K562 (cell line): ENCODE measurements at regions not wholly inside any gene's neighbourhood (a gene's known extent, or its start where the extent isn't known, plus 50 kb on each side); places are given as distances from the start of the nearest gene placed in this dataset.

Source experiments
- ATAC-seq: fragments of 200-7000 bp; cut with Tn5 transposase; 3 replicates; pipeline ENCODE4 v1.9.1; 2020; ENCODE audit warnings: moderate library complexity
- BruUV-seq: library from RNA; stranded (reverse); fragments of 400-500 nt; replicated peaks from 2 replicates; lab custom pipeline; 2021; lab: Mats Ljungman, UMichigan
- CTCF ChIA-PET: fragments of 300-600 bp; formaldehyde crosslinking; extraction: SDS; loops from one replicate; lab custom pipeline; 2021; ENCODE audit warnings: low intra/inter-chr PET ratio; lab: Yijun Ruan, JAX
- POLR2A ChIA-PET: fragments of 300-600, 350-650 bp; sonication (Branson Sonifier 250); formaldehyde crosslinking; extraction: SDS; loops from one replicate; lab custom pipeline; 2021; ENCODE audit warnings: antibody characterized with exemption, inconsistent platforms; lab: Yijun Ruan, JAX
- DNase-seq, 4 experiments: peaks; one replicate each; pipeline versions ENCODE4 v3.0.0 to v3.0.0-alpha.2; 2011 to 2018; ENCODE audit warnings: low spot score in 3 of 4, mixed read lengths in 3 of 4; ENCODE audit errors: extremely low read depth in 1 of 4
- FAIRE-seq: peaks from 2 replicates; lab custom pipeline; 2011; peaks lifted over from hg19 to GRCh38; lab: Jason Lieb, UNC
- H2AFZ ChIP-seq: 2 replicates; pipeline ENCODE4 v1.6.0; 2011; ENCODE audit warnings: low read depth, low read length, control low read depth, inconsistent platforms
- H3K27ac ChIP-seq: fragments of 200-600 bp; 3 replicates; pipeline ENCODE4 v1.8.0; 2011; ENCODE audit warnings: low read depth, mild to moderate bottlenecking, control low read depth, inconsistent platforms, low read length, moderate library complexity, mixed read lengths; ENCODE audit errors: extremely low read depth
- H3K27me3 ChIP-seq, 2 experiments: fragments of 300-600 bp in 1 of 2; 2 replicates in 1 of 2; 3 replicates in 1 of 2; pipeline versions ENCODE4 v1.6.0 to v1.8.0; 2011; ENCODE audit warnings: inconsistent platforms in 2 of 2, low read length in 2 of 2, mild to moderate bottlenecking in 1 of 2, mixed read lengths in 1 of 2, moderate library complexity in 1 of 2; ENCODE audit not compliant: control insufficient read depth in 2 of 2, insufficient read depth in 2 of 2
- H3K36me3 ChIP-seq: fragments of 300-600 bp; 3 replicates; pipeline ENCODE4 v1.8.0; 2011; ENCODE audit warnings: mild to moderate bottlenecking, low read length, inconsistent platforms; ENCODE audit not compliant: control insufficient read depth, insufficient read depth
- H3K4me1 ChIP-seq, 2 experiments: fragments of 200-600 bp in 1 of 2; replicated peaks in 1 of 2; 2 replicates in 1 of 2; 3 replicates in 1 of 2; pipeline versions ENCODE4 v1.5.1 to v1.8.0; 2011; ENCODE audit warnings: inconsistent platforms in 2 of 2, low read length in 2 of 2, mild to moderate bottlenecking in 1 of 2, mixed read lengths in 1 of 2, moderate library complexity in 1 of 2; ENCODE audit not compliant: control insufficient read depth in 2 of 2, insufficient read depth in 2 of 2
- H3K4me2 ChIP-seq: 2 replicates; pipeline ENCODE4 v1.6.1; 2011; ENCODE audit warnings: low read length, control low read depth, inconsistent platforms, mixed read lengths; ENCODE audit not compliant: insufficient read depth
- H3K4me3 ChIP-seq: fragments of 200-600 bp; sonication (generic), shearing (Covaris generic); 2 replicates; pipeline ENCODE4 v1.5.1; 2016; ENCODE audit warnings: control low read depth, inconsistent platforms
- H3K79me2 ChIP-seq: fragments of 200-600 bp; 3 replicates; pipeline ENCODE4 v1.8.0; 2011; ENCODE audit warnings: low read length, inconsistent platforms; ENCODE audit not compliant: control insufficient read depth, insufficient read depth
- H3K9ac ChIP-seq, 2 experiments: 2 replicates each; pipeline versions ENCODE4 v1.6.0 to v1.6.1; 2011; ENCODE audit warnings: low read depth in 2 of 2, low read length in 2 of 2, control low read depth in 1 of 2, inconsistent platforms in 1 of 2, mild to moderate bottlenecking in 1 of 2, mixed read lengths in 1 of 2; ENCODE audit not compliant: insufficient read depth in 1 of 2
- H3K9me1 ChIP-seq: one replicate; pipeline ENCODE4 v1.6.0; 2011; ENCODE audit warnings: inconsistent platforms, mild to moderate bottlenecking, low read length, moderate library complexity; ENCODE audit not compliant: control insufficient read depth, insufficient read depth
- H3K9me3 ChIP-seq: replicated peaks from 2 replicates; pipeline ENCODE4 v1.5.1; 2011; ENCODE audit warnings: low read depth, low read length, inconsistent platforms; ENCODE audit not compliant: control insufficient read depth, insufficient read depth
- H4K20me1 ChIP-seq: replicated peaks from 2 replicates; pipeline ENCODE4 v1.6.1; 2011; ENCODE audit warnings: low read length, inconsistent platforms, mixed read lengths; ENCODE audit not compliant: control insufficient read depth, insufficient read depth
- CC2D1A ChIP-seq: fragments of 450-650 bp; IDR thresholded peaks from 2 replicates; pipeline ENCODE4 v1.6.1; 2017; ENCODE audit warnings: mild to moderate bottlenecking
- GATA2 ChIP-seq: sonication (generic); formaldehyde crosslinking; IDR thresholded peaks from 2 replicates; pipeline ENCODE4 v1.4.0; 2020; ENCODE audit warnings: mild to moderate bottlenecking, missing genetic modification reagents
- PTTG1 ChIP-seq: fragments of 450-650 bp; IDR thresholded peaks from 2 replicates; pipeline ENCODE4 v1.6.1; 2016; ENCODE audit warnings: low read depth, mild to moderate bottlenecking, missing genetic modification characterization, missing compliant biosample characterization
- TCFL5 ChIP-seq: fragments of 250-450 bp; sonication (Bioruptor Pico); conservative IDR thresholded peaks from 2 replicates; pipeline ENCODE4 v1.6.1; 2021; ENCODE audit warnings: mild to moderate bottlenecking, moderate library complexity, matching md5 sums
- U2AF1 ChIP-seq: fragments of 200-400 bp; formaldehyde crosslinking; optimal IDR thresholded peaks from 2 replicates; pipeline ENCODE3; 2017; ENCODE audit warnings: mild to moderate bottlenecking, low read depth, low read length, moderate library complexity
- ZNF165 ChIP-seq: fragments of 250-450 bp; sonication (Bioruptor Pico); IDR thresholded peaks from 2 replicates; pipeline ENCODE4 v1.4.0; 2020; ENCODE audit warnings: borderline replicate concordance
- WGBS: fragments of 100-300 bp; shearing (Covaris generic); methylation state at CpG from one replicate; pipeline ENCODE4 v1.1.6; 2016; ENCODE audit warnings: low coverage, mixed read lengths; ENCODE audit not compliant: insufficient coverage; ENCODE audit errors: missing lambda C conversion rate; 5-methylcytosine and 5-hydroxymethylcytosine counted together
- in situ Hi-C: fragments of 300-500 bp; cut with MboI; formaldehyde crosslinking; loops from 4 replicates; pipeline ENCODE4 v1.15.0; 2018; ENCODE audit warnings: inconsistent platforms, mixed read lengths
- intact Hi-C: fragments of 100-400 bp; cut with micrococcal nuclease; formaldehyde crosslinking; loops from 2 replicates; pipeline ENCODE4 v1.14.2; 2022
- TF ChIP-seq, protein P1 (sequence below): sonication (generic); formaldehyde crosslinking; IDR thresholded peaks from 2 replicates; pipeline ENCODE4 v1.8.0; 2022; ENCODE audit warnings: missing genetic modification reagents, mild to moderate bottlenecking, borderline replicate concordance
- TF ChIP-seq, protein P2 (sequence below): fragments of 450-650 bp; formaldehyde crosslinking; IDR thresholded peaks from 2 replicates; pipeline ENCODE4 v1.4.0; 2020; ENCODE audit warnings: mild to moderate bottlenecking, moderate library complexity

- H3K4me3 ChIP-seq, result no peak overlapping the region
- H3K27ac ChIP-seq, result no peak overlapping the region
- DNase-seq, result no peak
- H3K9ac ChIP-seq, result no peak overlapping the region
- intact Hi-C loops, result no loop called here
- no TSS peak for BruUV-seq
- no peaks in the 10 kb centered on the region for H3K27me3 ChIP-seq
- WGBS, result 0% methylated on average over 3 of the region's 3 CpGs
- in situ Hi-C loops, result no loop called here
- no peaks in the 10 kb centered on the region for H3K9me1 ChIP-seq
- ChIA-PET CTCF (no interaction called here), POLR2A (interaction anchor here (0.6 kb wide), 1 partner anchor 1062 kb away, joined by 3 read pairs; no protein-coding TSS in a partner anchor)
- TF ChIP-seq CC2D1A, result no peak
- TF ChIP-seq, protein P1, sequence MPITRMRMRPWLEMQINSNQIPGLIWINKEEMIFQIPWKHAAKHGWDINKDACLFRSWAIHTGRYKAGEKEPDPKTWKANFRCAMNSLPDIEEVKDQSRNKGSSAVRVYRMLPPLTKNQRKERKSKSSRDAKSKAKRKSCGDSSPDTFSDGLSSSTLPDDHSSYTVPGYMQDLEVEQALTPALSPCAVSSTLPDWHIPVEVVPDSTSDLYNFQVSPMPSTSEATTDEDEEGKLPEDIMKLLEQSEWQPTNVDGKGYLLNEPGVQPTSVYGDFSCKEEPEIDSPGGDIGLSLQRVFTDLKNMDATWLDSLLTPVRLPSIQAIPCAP (CRISPR knock-in tag), result no peak
- TF ChIP-seq GATA2 (CRISPR knock-in tag), result no peak
- no peak for TF ChIP-seq ZNF165 (CRISPR knock-in tag)
- no peak for TF ChIP-seq PTTG1
- no peak for TF ChIP-seq TCFL5
- TF ChIP-seq U2AF1, result no peak
- TF ChIP-seq, protein P2, sequence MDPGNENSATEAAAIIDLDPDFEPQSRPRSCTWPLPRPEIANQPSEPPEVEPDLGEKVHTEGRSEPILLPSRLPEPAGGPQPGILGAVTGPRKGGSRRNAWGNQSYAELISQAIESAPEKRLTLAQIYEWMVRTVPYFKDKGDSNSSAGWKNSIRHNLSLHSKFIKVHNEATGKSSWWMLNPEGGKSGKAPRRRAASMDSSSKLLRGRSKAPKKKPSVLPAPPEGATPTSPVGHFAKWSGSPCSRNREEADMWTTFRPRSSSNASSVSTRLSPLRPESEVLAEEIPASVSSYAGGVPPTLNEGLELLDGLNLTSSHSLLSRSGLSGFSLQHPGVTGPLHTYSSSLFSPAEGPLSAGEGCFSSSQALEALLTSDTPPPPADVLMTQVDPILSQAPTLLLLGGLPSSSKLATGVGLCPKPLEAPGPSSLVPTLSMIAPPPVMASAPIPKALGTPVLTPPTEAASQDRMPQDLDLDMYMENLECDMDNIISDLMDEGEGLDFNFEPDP (CRISPR knock-in tag), result no peak
- H3K36me3 ChIP-seq, result no peaks in the 10 kb centered on the region
- H4K20me1 ChIP-seq, result no peaks in the 10 kb centered on the region
- no peaks in the 10 kb centered on the region for H3K9me3 ChIP-seq
- FAIRE-seq, result no peak
- H3K79me2 ChIP-seq, result no peaks in the 10 kb centered on the region
- ATAC-seq, result no peak
- no peak overlapping the region for H3K4me2 ChIP-seq
- no peaks in the 10 kb centered on the region for H3K4me1 ChIP-seq
- no peak overlapping the region for H2AFZ ChIP-seq
Observed at GRCh38 chr6:156313037-156313436, 464.1 kb upstream of the ARID1B start.
